ENCODE measurements at regions not wholly inside any gene's neighbourhood (a gene's known extent, or its start where the extent isn't known, plus 50 kb on each side); places are given as distances from the start of the nearest gene placed in this dataset.

- no peak for DNase-seq
Observed at GRCh38 chr9:16135968-16136367, 583.1 kb downstream of the CCDC171 start.

- DNase-seq = no peak
Observed at GRCh38 chr9:16136451-16136850, 583.6 kb downstream of the CCDC171 start.

- DNase-seq = no peak
Observed at GRCh38 chr9:16136961-16137360, 584.1 kb downstream of the CCDC171 start.

GRCh38 chr9:16138561-16139491 is 586.0 kb downstream of the CCDC171 start:
- DNase-seq = no peak

- no peak for DNase-seq
Observed at GRCh38 chr9:16139774-16140173, 586.9 kb downstream of the CCDC171 start.

- DNase-seq = no peak
Observed at GRCh38 chr9:16143310-16143709, 590.5 kb downstream of the CCDC171 start.

- DNase-seq = no peak
Observed at GRCh38 chr9:16143947-16144890, 591.4 kb downstream of the CCDC171 start.

GRCh38 chr9:16145196-16145950 is 592.5 kb downstream of the CCDC171 start:
- DNase-seq = no peak

GRCh38 chr9:16147726-16148125 is 594.9 kb downstream of the CCDC171 start:
- DNase-seq = no peak

GRCh38 chr9:16150501-16150900 is 597.7 kb downstream of the CCDC171 start:
- DNase-seq = no peak

- peak; percentile 29 for DNase-seq
Observed at GRCh38 chr9:16150938-16151650, 598.3 kb downstream of the CCDC171 start.

- no peak for DNase-seq
Observed at GRCh38 chr9:16152276-16153101, 599.6 kb downstream of the CCDC171 start.

- no peak for DNase-seq
Observed at GRCh38 chr9:16153221-16153620, 600.4 kb downstream of the CCDC171 start.

GRCh38 chr9:16153741-16154140 is 600.9 kb downstream of the CCDC171 start:
- DNase-seq = no peak

- DNase-seq = no peak
Observed at GRCh38 chr9:16154521-16155078, 601.8 kb downstream of the CCDC171 start.

- no peak for DNase-seq
Observed at GRCh38 chr9:16155878-16156277, 603.0 kb downstream of the CCDC171 start.

- DNase-seq = no peak
Observed at GRCh38 chr9:16157216-16157615, 604.4 kb downstream of the CCDC171 start.

GRCh38 chr9:16157651-16158050 is 604.8 kb downstream of the CCDC171 start:
- no peak for DNase-seq

GRCh38 chr9:16158093-16158492 is 605.2 kb downstream of the CCDC171 start:
- DNase-seq = no peak

GRCh38 chr9:16161483-16161882 is 608.6 kb downstream of the CCDC171 start:
- DNase-seq = no peak

- DNase-seq = no peak
Observed at GRCh38 chr9:16170119-16170518, 617.3 kb downstream of the CCDC171 start.
